Lower leg skin (tissue), 4 donors: ENCODE measurements at regions not wholly inside any gene's neighbourhood (a gene's known extent, or its start where the extent isn't known, plus 50 kb on each side); places are given as distances from the start of the nearest gene placed in this dataset.

ENCODE experiments used
- DNase-seq, 2 donors: peaks; one replicate each; pipeline ENCODE4 v3.0.0-alpha.2; 2019; ENCODE audit warnings: low spot score in 2 of 2
- H3K4me3 ChIP-seq: fragments of 200-600 bp; sonication (generic); 2 replicates; pipeline ENCODE4 v1.5.1; 2017; ENCODE audit warnings: mild to moderate bottlenecking, low read depth; ENCODE audit not compliant: poor library complexity, severe bottlenecking
- POLR2A ChIP-seq, 2 donors: fragments of 450-650 bp; IDR thresholded peaks; one replicate each; pipeline ENCODE4 v1.6.1; 2016 to 2017; ENCODE audit warnings: antibody characterized with exemption in 2 of 2, mild to moderate bottlenecking in 1 of 2, moderate library complexity in 1 of 2
- WGBS, 2 donors: methylation state at CpG; one replicate each; pipeline ENCODE4 v1.1.5; 2018; 5-methylcytosine and 5-hydroxymethylcytosine counted together
- intact Hi-C: fragments of 100-400 bp; cut with DNase I; formaldehyde crosslinking; loops from one replicate; pipeline ENCODE4 v1.15.0; 2023; ENCODE audit warnings: low total_unique reads
- TF ChIP-seq, protein P1 (sequence below), 3 donors: fragments of 450-650 bp; IDR thresholded peaks; one replicate each; pipeline ENCODE4 v1.5.1; 2016; ENCODE audit warnings: antibody characterized with exemption in 3 of 3, mild to moderate bottlenecking in 3 of 3, moderate library complexity in 2 of 3

DNA sequence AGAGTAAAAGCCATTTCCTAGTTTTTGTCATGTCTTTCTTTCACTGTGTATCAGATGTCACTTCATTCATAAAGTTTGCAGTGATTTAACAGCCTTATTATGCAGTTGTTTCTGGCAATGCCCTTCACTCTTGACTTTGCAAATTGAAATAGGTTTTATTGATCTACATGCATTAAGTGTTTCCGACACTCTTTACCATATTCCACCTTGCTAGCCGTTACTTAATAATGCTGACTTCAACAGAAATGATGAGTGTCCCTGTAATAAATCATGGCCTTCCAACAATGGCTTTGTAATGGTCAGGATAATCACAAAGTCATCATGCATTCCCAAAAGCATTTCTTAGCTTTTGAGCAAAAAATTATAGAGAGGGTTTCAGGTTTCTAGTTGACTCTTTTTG, 236.8 kb upstream of the FMN2 start:
- intact Hi-C loops = no loop called here
- no peak for DNase-seq
- 61 to 68% methylated on average over 2 of the region's 2 CpGs for WGBS, 2 donors
- TF ChIP-seq, protein P1, sequence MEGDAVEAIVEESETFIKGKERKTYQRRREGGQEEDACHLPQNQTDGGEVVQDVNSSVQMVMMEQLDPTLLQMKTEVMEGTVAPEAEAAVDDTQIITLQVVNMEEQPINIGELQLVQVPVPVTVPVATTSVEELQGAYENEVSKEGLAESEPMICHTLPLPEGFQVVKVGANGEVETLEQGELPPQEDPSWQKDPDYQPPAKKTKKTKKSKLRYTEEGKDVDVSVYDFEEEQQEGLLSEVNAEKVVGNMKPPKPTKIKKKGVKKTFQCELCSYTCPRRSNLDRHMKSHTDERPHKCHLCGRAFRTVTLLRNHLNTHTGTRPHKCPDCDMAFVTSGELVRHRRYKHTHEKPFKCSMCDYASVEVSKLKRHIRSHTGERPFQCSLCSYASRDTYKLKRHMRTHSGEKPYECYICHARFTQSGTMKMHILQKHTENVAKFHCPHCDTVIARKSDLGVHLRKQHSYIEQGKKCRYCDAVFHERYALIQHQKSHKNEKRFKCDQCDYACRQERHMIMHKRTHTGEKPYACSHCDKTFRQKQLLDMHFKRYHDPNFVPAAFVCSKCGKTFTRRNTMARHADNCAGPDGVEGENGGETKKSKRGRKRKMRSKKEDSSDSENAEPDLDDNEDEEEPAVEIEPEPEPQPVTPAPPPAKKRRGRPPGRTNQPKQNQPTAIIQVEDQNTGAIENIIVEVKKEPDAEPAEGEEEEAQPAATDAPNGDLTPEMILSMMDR (IDR thresholded peaks at IDR 0.05) = no peak
- no peak for TF ChIP-seq POLR2A (IDR thresholded peaks at IDR 0.05)
- no peak overlapping the region for H3K4me3 ChIP-seq

GRCh38 chr1:239856067-239856466, 235.6 kb upstream of the FMN2 start:
- H3K4me3 ChIP-seq = no peak overlapping the region
- no peak for TF ChIP-seq POLR2A (IDR thresholded peaks at IDR 0.05)
- TF ChIP-seq, protein P1 (IDR thresholded peaks at IDR 0.05) = no peak
- intact Hi-C loops = no loop called here
- no peak for DNase-seq
- WGBS, 2 donors = 71 to 73% methylated on average over 6 of the region's 6 CpGs

DNA sequence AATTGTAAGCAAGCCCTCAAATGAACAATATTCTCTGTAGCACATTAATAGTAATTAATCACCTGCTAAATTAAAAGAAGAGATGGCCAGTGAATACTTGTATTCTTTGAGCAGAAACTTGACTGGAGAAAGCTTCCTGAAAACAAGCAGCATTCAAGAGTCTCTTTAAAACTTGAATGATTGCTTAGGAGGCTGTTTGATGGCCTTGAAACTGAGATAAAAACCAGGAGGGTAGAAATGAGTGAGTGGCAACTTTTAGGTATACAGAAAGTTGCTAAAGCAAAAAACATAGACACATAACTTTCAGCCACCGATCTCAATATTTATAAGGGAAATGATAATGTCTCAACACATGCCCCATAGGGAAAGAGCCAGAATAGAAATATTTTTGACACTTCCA, 234.8 kb upstream of the FMN2 start:
- intact Hi-C loops = no loop called here
- H3K4me3 ChIP-seq = no peak overlapping the region
- no peak for TF ChIP-seq POLR2A (IDR thresholded peaks at IDR 0.05)
- TF ChIP-seq, protein P1 (IDR thresholded peaks at IDR 0.05) = no peak
- 86 to 89% methylated on average over 1 of the region's 1 CpG for WGBS, 2 donors
- no peak for DNase-seq

DNA sequence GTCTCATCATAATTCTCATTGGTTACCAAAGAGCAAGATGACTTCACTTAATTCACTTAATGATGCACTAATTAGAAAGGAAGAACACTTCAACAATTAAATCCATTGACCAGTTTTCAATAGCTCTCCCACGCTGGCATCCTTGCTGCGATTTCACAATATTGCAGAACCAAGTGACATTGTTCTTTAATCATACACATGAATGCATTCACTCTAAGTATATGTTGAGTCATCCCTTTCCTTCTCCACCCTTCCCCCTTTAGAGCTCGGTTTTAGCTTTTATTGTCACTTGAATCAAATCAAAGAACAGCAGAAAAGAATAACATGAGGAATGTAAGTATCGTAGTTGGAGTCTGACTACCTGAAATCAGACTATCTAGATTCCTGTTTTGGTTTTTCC, 233.6 kb upstream of the FMN2 start:
- DNase-seq = no peak
- no peak for TF ChIP-seq POLR2A (IDR thresholded peaks at IDR 0.05)
- TF ChIP-seq, protein P1 (IDR thresholded peaks at IDR 0.05) = no peak
- 46 to 53% methylated on average over 4 of the region's 4 CpGs for WGBS, 2 donors
- no peak overlapping the region for H3K4me3 ChIP-seq
- intact Hi-C loops = no loop called here

DNA sequence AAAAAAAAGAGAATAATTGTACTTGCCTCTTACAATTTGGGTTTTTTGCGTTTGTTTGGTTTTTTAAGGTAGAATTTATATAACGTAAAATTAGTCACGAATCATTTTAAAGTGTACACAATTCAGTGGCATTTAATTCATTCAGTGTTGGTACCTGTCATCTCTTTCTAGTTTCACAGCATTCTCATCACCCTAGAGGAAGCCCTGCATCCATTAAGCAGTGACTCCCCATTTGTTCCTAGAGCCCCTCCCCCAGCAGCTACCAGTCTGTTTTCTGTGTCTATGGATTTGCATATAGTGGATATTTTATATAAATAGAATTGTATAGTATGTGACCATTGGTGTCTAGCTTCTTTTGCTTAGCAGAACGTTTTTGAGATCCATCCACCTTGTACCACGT, 233.2 kb upstream of the FMN2 start:
- intact Hi-C loops = no loop called here
- WGBS, 2 donors = 76% methylated on average over 5 of the region's 5 CpGs
- DNase-seq = no peak
- TF ChIP-seq, protein P1 (IDR thresholded peaks at IDR 0.05) = no peak
- TF ChIP-seq POLR2A (IDR thresholded peaks at IDR 0.05) = no peak
- H3K4me3 ChIP-seq = no peak overlapping the region

GRCh38 chr1:239861985-239862384, 229.7 kb upstream of the FMN2 start:
- WGBS, 2 donors = 53 to 67% methylated on average over 1 of the region's 1 CpG
- no peak for DNase-seq
- TF ChIP-seq, protein P1 (IDR thresholded peaks at IDR 0.05) = no peak
- no peak for TF ChIP-seq POLR2A (IDR thresholded peaks at IDR 0.05)
- no peak overlapping the region for H3K4me3 ChIP-seq
- intact Hi-C loops = no loop called here
